Pancreas (tissue), 10 donors: ENCODE measurements at regions not wholly inside any gene's neighbourhood (a gene's known extent, or its start where the extent isn't known, plus 50 kb on each side); places are given as distances from the start of the nearest gene placed in this dataset.

ENCODE experiments used
- ATAC-seq, 4 donors: fragments of 200-7000 bp; cut with Tn5 transposase; one replicate each; pipeline versions ENCODE4 v1.8.0 to v1.9.1; 2020; ENCODE audit warnings: mild to moderate bottlenecking in 4 of 4, moderate library complexity in 4 of 4
- DNase-seq, 6 donors: peaks; one replicate each; pipeline ENCODE4 v3.0.0-alpha.2; 2020
- FAIRE-seq: peaks from 2 replicates; lab custom pipeline; 2012; peaks lifted over from hg19 to GRCh38; lab: Jason Lieb, UNC
- H3K27ac ChIP-seq, 4 donors: fragments of 200-600 bp; sonication (generic); 1 replicate in 3 of 4; 2 replicates in 1 of 4; pipeline versions ENCODE4 v1.5.0 to v1.8.0; 2020
- H3K27me3 ChIP-seq, 4 donors: fragments of 200-600 bp; one replicate each; pipeline ENCODE4 v1.8.0; 2021
- H3K36me3 ChIP-seq, 3 donors: fragments of 200-600 bp; sonication (generic) in 1 of 3; one replicate each; pipeline versions ENCODE4 v1.5.0 to v1.8.0; 2020 to 2021
- H3K4me1 ChIP-seq, 3 donors: fragments of 200-600 bp; one replicate each; pipeline ENCODE4 v1.8.0; 2021
- H3K4me3 ChIP-seq, 4 donors: fragments of 200-600 bp; sonication (generic) in 2 of 4; one replicate each; pipeline versions ENCODE4 v1.5.0 to v1.8.0; 2020 to 2021
- H3K9me3 ChIP-seq, 4 donors: fragments of 200-600 bp; one replicate each; pipeline ENCODE4 v1.8.0; 2021
- CTCF ChIP-seq, 4 donors: fragments of 200-600 bp; sonication (generic) in 3 of 4; IDR thresholded peaks; one replicate each; pipeline versions ENCODE4 v1.5.0 to v1.8.0; 2021; ENCODE audit warnings: antibody characterized with exemption in 4 of 4
- WGBS, 2 donors: extraction: QIAGEN DNeasy Blood & Tissue Kit; methylation state at CpG; one replicate each; pipeline ENCODE4 v1.1.7; 2013; 5-methylcytosine and 5-hydroxymethylcytosine counted together
- intact Hi-C, 3 donors: fragments of 100-400 bp; cut with DNase I; formaldehyde crosslinking; loops; one replicate each; pipeline versions ENCODE4 v1.11.1 to v1.14.2; 2022
- donor health status: healthy with polysubstance abuse.
- donor health status: DM: no; HTN: no; CAD: no; lungs with moderate emphysema.
- donor health status: DM: no; HTN: no; CAD: no.
- donor health status: control.
- donor health status: control.
- donor health status: Bipolar disorder and iron deficiency.
- donor health status: DM: yes; HTN: yes; CAD: no.
- donor health status: DM: no; HTN: no; CAD: no.
- donor health status: DM: no; HTN: no; CAD: no.
- donor health status: DM: yes; HTN: yes; CAD: no.

GRCh38 chr5:98664736-98665135, 108.7 kb upstream of the RGMB start:
- intact Hi-C loops = no loop called here
- no peak for ATAC-seq
- H3K4me3 ChIP-seq = no peak overlapping the region
- FAIRE-seq = no peak
- no peaks in the 10 kb centered on the region for H3K4me1 ChIP-seq
- H3K9me3 ChIP-seq = no peaks in the 10 kb centered on the region
- 91 to 98% methylated on average over 4 of the region's 4 CpGs for WGBS, 2 donors
- TF ChIP-seq CTCF (IDR thresholded peaks at IDR 0.05) = no peak
- no peaks in the 10 kb centered on the region for H3K27me3 ChIP-seq
- DNase-seq = no peak
- H3K36me3 ChIP-seq = no peaks in the 10 kb centered on the region
- H3K27ac ChIP-seq = no peak overlapping the region

- FAIRE-seq (no peak), DNase-seq (no peak), ATAC-seq (no peak)
- Histone ChIP-seq H3K4me1 (no peaks in the 10 kb centered on the region), H3K36me3 (no peaks in the 10 kb centered on the region), H3K27me3 (no peaks in the 10 kb centered on the region), H3K4me3 (no peak overlapping the region), H3K9me3 (no peaks in the 10 kb centered on the region), H3K27ac (no peak overlapping the region)
- no peak for TF ChIP-seq CTCF (IDR thresholded peaks at IDR 0.05)
- intact Hi-C loops = no loop called here
- 62 to 70% methylated on average over 4 of the region's 4 CpGs for WGBS, 2 donors
These were observed 93.5 kb upstream of the RGMB start for GRCh38 chr5:98679963-98680362.

GRCh38 chr5:98690002-98690401, 83.5 kb upstream of the RGMB start:
- FAIRE-seq (no peak), DNase-seq (no peak), ATAC-seq (no peak)
- Histone ChIP-seq H3K36me3 (no peaks in the 10 kb centered on the region), H3K4me1 (no peaks in the 10 kb centered on the region), H3K27me3 (no peaks in the 10 kb centered on the region), H3K27ac (no peak overlapping the region), H3K4me3 (no peak overlapping the region), H3K9me3 (no peaks in the 10 kb centered on the region)
- intact Hi-C loops = no loop called here
- TF ChIP-seq CTCF (IDR thresholded peaks at IDR 0.05) = no peak

GRCh38 chr5:98694902-98695301, 78.6 kb upstream of the RGMB start:
- 63 to 70% methylated on average over 1 of the region's 1 CpG for WGBS, 2 donors
- DNase-seq = no peak
- Histone ChIP-seq H3K36me3 (no peaks in the 10 kb centered on the region), H3K9me3 (no peaks in the 10 kb centered on the region), H3K4me3 (no peak overlapping the region), H3K27ac (no peak overlapping the region), H3K27me3 (no peaks in the 10 kb centered on the region), H3K4me1 (no peaks in the 10 kb centered on the region)
- no peak for FAIRE-seq
- TF ChIP-seq CTCF (IDR thresholded peaks at IDR 0.05) = no peak
- ATAC-seq = no peak
- intact Hi-C loops = no loop called here

- intact Hi-C loops = no loop called here
These were observed 75.1 kb upstream of the RGMB start for GRCh38 chr5:98698359-98698758.

More at GRCh38 chr5:98698359-98698758, 75.1 kb upstream of the RGMB start:
- TF ChIP-seq CTCF (IDR thresholded peaks at IDR 0.05) = no peak
- Histone ChIP-seq H3K36me3 (no peaks in the 10 kb centered on the region), H3K27ac (no peak overlapping the region), H3K9me3 (no peaks in the 10 kb centered on the region), H3K4me1 (no peaks in the 10 kb centered on the region), H3K27me3 (no peaks in the 10 kb centered on the region), H3K4me3 (no peak overlapping the region)
- FAIRE-seq = no peak
- no peak for DNase-seq
- no peak for ATAC-seq
